Suppressor macrophage (primary cell): ENCODE measurements at regions not wholly inside any gene's neighbourhood (a gene's known extent, or its start where the extent isn't known, plus 50 kb on each side); places are given as distances from the start of the nearest gene placed in this dataset.
A peak's percentile ranks its signal among the peaks of the same experiment; 100 is the strongest.
"Not testable (repeated sequence)": the region's sequence is repeated elsewhere in the genome, so short reads cannot be mapped to it uniquely, and the experiment has no call there.

ENCODE experiments used
- DNase-seq, 4 experiments: peaks; one replicate each; pipeline ENCODE4 v3.0.0-alpha.2; 2020 to 2022

DNA sequence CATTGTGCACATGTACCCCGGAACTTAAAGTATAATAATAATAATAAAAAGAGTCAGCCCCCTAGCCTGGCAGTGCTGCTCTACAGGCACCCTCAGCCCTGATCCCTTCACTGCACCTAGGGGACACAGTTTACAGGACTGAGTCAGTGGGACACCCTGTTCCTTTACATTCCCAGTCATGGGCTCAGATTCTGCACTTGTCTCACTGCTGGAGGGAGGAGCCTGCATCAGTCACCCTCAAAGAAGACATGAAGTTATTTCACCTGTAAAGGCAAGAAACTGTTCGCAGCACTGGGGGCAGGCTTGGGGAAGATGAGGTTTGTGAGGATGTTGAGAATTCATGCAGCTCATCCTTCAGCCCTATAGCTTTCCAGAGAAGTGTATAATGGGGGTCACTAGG lies 50.7 kb upstream of the VPREB1 start:
- no peak for DNase-seq

DNA sequence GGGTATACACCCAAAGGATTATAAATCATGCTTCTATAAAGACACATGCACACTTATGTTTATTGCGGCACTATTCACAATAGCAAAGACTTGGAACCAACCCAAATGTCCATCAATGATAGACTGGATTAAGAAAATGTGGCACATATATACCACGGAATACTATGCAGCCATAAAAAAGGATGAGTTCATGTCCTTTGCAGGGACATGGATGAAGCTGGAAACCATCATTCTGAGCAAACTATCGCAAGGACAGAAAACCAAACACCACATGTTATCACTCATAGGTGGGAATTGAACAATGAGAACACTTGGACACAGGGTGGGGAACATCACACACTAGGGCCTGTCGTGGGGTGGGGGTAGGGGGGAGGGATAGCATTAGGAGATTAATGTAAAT lies 51.1 kb upstream of the VPREB1 start:
- not testable (repeated sequence) for DNase-seq

DNA sequence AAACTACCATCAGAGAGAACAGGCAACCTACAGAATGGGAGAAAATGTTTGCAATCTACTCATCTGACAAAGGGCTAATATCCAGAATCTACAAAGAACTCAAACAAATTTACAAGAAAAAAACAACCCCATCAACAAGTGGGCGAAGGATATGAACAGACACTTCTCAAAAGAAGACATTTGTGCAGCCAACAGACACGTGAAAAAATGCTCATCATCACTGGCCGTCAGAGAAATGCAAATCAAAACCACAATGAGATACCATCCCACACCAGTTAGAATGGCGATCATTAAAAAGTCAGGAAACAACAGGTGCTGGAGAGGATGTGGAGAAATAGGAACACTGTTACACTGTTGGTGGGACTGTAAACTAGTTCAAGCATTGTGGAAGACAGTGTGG lies 51.6 kb upstream of the VPREB1 start:
- not testable (repeated sequence) for DNase-seq

DNA sequence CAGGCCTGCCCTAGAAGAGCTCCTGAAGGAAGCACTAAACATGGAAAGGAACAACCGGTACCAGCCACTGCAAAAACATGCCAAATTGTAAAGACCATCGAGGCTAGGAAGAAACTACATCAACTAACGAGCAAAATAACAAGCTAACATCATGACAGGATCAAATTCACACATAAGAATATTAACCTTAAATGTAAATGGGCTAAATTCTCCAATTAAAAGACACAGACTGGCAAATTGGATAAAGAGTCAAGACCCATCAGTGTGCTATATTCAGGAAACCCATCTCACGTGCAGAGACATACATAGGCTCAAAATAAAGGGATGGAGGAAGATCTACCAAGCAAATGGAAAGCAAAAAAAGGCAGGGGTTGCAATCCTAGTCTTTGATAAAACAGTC lies 54.8 kb upstream of the VPREB1 start:
- not testable (repeated sequence) for DNase-seq

DNA sequence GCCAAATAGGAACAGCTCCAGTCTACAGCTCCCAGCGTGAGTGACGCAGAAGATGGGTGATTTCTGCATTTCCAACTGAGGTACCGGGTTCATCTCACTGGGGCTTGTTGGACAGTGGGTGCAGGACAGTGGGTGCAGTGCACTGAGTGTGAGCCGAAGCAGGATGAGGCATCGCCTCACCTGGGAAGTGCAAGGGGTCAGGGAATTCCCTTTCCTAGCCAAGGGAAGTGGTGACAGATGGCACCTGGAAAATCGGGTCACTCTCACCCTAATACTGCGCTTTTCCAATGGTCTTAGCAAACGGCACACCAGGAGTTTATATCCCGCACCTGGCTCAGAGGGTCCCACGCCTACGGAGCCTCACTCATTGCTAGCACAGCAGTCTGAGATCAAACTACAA lies 56.7 kb upstream of the VPREB1 start:
- DNase-seq: not testable (repeated sequence)

DNA sequence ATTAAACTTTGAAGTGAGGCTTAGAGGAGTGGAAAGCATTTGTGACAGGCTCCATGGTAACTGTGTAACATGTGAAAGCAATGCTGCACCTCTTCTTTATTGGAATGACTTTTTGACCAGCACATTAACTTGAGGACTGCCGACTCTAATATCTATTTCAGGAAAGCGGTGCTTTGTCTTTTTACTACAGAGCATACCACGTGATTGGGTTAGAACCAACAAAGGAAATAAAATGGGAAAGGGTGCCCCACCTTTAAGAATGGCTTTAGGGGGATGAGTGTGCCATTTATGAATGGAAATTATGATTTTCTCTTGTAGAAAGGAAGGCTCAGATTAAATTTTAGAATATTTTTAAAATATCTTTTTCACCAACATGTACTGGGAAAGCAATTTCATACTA lies 57.3 kb upstream of the VPREB1 start:
- no peak for DNase-seq

GRCh38 chr22:22185844-22186499 lies 58.6 kb upstream of the VPREB1 start:
- no peak for DNase-seq

DNA sequence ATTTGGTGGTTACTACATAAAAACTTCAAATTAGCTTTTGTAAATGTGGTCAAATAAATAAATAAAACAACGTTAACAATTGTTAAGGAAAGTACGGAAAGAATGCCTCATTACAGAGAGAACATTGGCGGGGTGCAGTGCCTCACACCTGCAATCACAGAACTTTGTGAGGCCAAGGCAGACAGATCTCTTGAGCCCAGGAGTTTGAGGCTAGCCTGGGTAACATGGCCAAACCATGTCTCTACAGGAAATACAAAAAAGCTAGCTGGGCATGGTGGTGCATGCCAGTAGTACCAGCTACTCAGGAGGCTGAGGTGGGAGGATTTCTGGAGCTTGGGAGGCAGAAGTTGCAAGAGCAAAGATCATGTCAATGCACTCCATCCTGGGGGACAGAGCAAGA lies 59.4 kb upstream of the VPREB1 start:
- DNase-seq: no peak

- no peak for DNase-seq
These were observed 60.2 kb upstream of the VPREB1 start for GRCh38 chr22:22184277-22184807.

- DNase-seq: no peak
These were observed 61.7 kb upstream of the VPREB1 start for GRCh38 chr22:22182990-22183264.

GRCh38 chr22:22182218-22182989 lies 62.2 kb upstream of the VPREB1 start:
- DNase-seq: no peak

- DNase-seq: no peak
These were observed 63.2 kb upstream of the VPREB1 start for GRCh38 chr22:22181341-22181850.

DNA sequence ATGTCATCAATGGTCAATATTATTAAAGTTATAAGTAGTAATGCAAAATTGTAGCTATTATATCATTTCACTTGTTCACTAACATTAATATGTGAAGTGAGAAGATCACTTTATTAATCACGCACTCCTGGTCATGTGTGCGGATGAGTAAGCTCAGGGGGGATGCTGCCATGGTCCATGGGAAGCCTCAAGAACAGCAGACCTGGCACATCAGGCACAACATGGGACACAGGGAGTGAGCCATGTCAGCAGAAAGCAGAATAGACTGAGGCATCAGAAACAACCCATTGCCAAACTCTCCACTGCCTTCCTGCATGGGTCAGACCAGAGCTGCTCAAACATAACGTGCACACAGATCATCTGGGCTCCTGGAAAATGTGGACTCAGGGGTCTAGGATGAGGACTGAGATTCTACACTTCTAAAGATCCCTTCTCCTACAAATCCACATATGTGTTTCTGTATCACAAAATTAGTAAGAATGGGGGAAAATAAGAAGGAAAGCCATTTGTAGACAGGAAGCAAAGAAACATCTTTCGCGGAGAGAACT lies 63.8 kb upstream of the VPREB1 start:
- DNase-seq: no peak

- no peak for DNase-seq
These were observed 64.7 kb upstream of the VPREB1 start for GRCh38 chr22:22179858-22180257.

DNA sequence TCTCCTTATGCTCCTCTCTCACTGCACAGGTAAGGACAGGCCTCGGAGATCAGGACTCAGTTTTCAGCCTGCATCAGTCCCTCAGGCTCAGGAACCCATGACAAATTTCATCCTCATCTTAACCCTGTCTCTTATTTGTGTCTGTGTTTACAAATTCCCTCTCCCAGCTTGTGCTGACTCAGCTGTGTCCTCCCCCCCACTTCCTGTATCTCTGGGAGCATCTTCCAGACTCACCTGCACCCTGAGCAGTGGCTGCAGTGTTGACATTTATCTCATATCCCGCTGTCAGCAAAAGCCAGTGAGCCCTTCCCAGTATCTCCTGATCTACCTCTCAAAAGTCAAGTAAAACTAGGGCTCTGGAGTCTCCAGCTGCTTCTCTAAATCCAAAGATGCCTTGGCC lies 65.6 kb upstream of the VPREB1 start:
- no peak for DNase-seq

- DNase-seq: no peak
These were observed 66.1 kb upstream of the VPREB1 start for GRCh38 chr22:22178355-22178965.

DNA sequence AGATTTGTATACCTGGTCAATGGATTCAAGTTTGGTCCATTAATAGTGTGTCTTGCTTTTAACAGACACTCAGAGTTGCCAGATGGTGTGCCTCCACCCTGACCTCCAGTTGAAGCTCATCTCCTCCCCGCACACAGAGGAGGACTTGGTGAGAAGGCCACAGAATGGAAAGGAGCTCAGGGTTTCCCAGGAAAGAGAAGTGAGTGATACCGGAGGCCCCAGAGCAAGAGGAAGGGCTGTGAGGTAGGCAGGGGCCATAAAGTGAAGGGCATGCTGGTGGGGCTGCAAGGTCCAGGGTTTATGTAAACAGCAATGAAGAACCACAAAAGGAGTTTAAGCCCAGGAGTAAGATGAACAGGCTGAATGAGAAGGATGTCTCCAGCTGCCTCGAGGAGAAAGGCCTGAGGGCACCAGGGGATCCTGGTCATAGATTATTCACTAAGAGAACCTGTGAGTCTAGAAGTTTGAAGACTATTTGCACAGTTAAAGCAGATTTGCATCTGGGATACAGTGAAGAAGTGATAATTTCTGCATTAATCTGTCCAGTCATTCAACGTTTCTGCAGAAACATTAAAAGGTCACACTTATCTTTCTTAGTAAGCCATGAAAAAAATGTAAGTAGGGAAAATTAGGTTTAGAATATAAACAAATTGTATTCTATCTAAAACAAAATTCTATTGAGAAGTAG lies 67.5 kb upstream of the VPREB1 start:
- no peak for DNase-seq

DNA sequence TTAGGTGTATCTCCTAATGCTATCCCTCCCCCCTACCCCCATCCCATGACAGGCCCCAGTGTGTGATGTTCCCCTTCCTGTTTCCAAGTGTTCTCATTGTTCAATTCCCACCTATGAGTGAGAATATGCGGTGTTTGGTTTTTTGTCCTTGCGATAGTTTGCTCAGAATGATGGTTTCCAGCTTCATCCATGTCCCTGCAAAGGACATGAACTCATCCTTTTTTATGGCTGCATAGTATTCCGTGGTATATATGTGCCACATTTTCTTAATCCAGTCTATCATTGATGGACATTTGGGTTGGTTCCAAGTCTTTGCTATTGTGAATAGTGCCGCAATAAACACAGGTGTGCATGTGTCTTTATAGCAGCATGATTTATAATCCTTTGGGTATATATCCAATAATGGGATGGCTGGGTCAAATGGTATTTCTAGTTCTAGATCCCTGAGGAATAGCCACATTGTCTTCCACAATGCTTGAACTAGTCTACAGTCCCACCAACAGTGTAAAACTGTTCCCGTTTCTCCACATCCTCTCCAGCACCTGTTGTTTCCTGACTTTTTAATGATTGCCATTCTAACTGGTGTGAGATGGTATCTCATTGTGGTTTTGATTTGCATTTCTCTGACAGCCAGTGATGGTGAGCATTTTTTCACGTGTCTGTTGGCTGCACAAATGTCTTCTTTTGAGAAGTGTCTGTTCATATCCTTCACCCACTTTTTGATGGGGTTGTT lies 71.5 kb upstream of the VPREB1 start:
- DNase-seq: not testable (repeated sequence)

DNA sequence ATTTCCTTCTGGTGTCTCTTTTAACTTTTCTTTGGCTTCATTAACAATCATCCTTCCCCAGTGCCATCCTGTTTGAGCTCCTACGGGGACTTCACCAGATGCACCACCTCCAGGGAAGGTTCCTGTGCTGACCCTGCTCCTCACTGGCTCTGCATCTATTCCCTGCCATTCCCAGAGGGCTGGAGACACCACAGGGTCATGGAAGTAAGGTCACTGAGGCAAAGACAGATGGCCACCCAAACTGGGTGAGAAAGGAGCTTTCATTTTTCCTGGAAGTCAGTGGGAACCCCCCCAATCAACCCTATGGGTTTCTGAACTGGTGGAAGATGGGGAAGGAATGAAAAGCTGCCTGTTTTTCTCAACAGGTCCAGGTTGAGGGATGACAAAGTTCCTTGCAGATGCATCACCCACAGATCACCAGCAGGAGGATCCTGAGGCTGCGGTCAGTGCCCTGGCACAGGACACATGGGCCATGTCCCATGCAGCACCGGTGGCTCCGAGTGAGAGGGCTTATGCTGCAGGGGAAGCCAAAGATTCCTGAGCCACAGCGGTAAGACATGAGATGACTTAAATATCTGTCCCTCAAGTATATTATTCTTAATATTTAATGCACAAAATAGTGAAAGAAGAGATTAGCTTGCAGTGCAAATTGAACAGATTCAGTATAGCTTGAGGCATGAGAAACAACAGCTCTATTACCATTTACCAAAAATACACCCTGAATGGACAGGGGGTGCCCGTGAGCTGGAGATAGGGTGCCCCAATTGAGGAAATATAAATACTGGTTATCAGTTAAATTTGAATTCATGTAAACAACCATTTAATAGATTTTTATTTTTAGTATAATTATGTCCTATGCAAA lies 73.0 kb upstream of the VPREB1 start:
- DNase-seq: peak in 3 of 4 experiments; percentile 12 to 38 (median 19)

- DNase-seq: no peak
These were observed 74.7 kb upstream of the VPREB1 start for GRCh38 chr22:22169923-22170322.
